Globus pallidus (tissue), 1 donor: ENCODE measurements at regions not wholly inside any gene's neighbourhood (a gene's known extent, or its start where the extent isn't known, plus 50 kb on each side); places are given as distances from the start of the nearest gene placed in this dataset.

Experiments
- DNase-seq: peaks from one replicate; pipeline ENCODE4 v3.0.0-alpha.2; 2015; ENCODE audit warnings: low spot score

DNA sequence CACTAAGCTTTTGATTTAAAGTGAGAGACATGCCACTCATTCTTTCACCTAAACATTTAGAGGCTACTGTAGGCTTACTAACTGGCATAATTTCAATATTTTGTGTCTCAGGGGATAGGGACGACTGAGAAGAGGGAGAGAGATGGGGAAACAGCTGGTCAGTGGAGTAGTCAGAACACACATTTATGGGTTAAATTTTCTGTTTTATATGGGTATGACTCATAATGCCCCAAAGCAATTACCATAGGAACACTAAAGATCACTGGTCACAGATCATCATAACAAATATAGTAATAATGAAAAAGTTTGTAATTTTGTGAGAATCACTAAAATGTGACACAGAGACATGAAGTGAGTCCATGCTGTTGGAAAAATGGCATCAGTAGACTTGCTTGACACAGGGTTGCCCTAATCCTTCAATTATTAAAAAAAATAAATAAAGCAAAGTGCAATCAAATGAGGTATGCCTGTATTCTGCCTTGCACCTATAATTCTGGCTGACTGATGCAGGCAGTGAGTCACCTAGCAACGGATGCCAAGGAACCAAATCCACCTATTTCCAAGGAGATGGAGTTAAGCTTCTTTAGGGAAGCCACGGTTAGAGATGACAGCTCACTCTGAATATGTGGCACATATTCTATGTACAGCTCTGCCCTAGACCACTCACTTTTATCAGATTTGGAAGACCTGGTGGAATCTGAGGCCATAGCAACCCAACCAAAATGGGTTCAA lies 166.1 kb downstream of the MARCHF11 start:
- no peak for DNase-seq

DNA sequence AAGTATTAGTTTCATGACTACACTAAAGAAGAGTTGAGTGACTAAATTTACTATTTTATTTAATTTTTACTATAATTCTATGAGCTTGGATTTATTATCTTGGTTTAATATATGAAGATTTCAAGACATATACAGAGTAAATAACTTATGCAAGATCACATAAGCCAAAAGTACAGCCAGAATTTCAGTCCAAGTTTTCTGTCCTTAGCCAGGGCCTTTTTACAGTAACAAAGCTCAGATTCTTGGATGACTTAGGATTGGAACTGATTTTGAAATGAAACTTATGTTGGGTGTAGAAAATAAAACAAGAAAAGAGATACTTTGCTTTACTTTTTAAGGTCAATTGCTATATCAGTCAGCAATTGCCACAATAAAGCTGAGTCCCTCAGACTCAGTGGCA lies 170.3 kb downstream of the MARCHF11 start:
- DNase-seq: no peak

DNA sequence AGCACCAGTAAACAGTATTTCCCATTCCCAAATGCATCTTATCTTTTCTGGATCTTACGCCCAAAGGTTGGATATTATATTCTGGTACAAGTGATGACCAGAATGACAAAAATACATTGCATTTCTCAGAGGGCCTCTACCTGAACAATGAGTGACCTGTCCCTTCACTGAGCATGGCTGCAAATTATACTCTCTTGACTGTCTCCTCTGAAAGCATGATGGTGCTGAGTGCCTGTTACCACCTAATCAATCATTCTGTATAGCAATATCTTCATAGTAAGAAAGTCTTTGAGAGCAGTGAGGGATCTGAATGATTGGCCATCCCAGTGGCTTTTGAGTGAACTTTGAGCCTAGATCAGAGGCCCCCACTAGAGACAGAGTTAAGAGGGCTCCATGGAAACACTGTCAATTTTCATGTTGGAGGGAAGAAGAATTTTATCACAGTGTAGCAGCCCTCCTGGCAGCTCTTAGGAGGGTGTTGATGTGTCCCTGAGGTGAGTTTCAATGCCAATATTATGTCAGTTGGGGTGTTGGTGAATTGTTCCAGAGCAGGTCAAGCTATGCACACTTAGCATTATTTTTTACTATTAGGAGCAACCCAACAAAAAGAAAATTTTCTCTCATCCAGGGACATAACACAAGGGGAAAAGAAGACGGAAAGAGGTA lies 171.7 kb downstream of the MARCHF11 start:
- no peak for DNase-seq

GRCh38 chr5:16005225-16005624 lies 174.4 kb downstream of the MARCHF11 start:
- DNase-seq: no peak

- no peak for DNase-seq
Measured at GRCh38 chr5:16000056-16000455, 179.5 kb downstream of the MARCHF11 start.

GRCh38 chr5:15995341-15996052 lies 184.1 kb downstream of the MARCHF11 start:
- DNase-seq: peak; percentile 37

GRCh38 chr5:15993919-15994318 lies 185.7 kb downstream of the MARCHF11 start:
- no peak for DNase-seq

DNA sequence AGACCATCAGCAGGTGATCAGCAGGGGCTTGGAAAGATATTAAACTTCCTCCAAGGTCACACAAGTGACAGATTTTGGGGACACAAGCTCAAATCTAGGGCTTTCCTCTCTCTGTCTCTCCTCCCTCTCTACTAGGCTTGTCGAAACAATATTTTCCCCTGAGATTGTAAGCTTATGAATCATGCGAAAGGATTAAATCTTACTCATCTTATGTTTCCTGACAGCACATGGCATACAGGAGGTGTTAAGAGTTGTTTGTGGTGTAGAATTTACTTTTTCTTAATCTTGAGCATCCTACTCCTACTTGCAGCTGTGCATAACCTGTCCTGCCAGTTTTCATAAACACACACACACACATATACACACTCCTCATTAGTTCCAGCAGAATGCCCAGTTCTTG lies 186.3 kb downstream of the MARCHF11 start:
- no peak for DNase-seq

DNA sequence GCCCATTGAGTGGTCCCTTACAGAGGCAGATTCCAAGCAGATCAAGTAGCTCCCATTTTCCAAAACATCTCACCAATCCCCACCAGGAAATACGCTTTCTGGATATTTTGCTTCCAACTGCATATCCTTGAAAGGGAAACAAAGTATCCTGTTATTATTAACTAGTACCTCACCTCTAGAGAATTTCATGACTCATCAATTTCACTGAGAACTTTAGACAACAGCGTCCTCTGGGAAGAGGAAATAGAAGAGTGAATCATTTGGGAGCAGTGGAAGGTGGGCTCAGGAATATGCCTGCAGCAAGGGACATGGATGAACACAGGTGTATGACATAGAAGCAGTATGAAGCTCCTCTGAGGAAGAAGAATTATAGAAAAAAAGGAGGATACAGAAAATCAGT lies 186.7 kb downstream of the MARCHF11 start:
- no peak for DNase-seq

DNA sequence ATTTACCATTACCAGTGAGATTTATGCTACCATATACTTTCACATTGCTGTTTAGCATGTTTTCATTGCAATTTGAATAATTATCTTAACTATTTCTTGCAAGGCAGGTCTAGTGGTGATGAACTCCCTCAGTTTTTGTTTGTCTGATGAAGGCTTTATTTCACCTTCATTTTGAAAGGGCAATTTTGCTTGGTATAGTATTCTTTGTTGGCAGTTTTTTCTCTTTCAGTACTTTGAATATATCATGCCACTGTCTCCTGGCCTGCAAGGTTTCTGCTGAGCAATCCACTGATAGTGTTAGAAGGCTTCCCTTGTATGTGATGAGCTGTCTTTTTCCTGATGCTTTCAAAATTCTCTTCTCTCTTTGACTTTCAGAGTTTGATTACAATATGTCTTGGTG lies 188.0 kb downstream of the MARCHF11 start:
- DNase-seq: no peak
